ENCODE measurements at regions not wholly inside any gene's neighbourhood (a gene's known extent, or its start where the extent isn't known, plus 50 kb on each side); places are given as distances from the start of the nearest gene placed in this dataset.

DNA sequence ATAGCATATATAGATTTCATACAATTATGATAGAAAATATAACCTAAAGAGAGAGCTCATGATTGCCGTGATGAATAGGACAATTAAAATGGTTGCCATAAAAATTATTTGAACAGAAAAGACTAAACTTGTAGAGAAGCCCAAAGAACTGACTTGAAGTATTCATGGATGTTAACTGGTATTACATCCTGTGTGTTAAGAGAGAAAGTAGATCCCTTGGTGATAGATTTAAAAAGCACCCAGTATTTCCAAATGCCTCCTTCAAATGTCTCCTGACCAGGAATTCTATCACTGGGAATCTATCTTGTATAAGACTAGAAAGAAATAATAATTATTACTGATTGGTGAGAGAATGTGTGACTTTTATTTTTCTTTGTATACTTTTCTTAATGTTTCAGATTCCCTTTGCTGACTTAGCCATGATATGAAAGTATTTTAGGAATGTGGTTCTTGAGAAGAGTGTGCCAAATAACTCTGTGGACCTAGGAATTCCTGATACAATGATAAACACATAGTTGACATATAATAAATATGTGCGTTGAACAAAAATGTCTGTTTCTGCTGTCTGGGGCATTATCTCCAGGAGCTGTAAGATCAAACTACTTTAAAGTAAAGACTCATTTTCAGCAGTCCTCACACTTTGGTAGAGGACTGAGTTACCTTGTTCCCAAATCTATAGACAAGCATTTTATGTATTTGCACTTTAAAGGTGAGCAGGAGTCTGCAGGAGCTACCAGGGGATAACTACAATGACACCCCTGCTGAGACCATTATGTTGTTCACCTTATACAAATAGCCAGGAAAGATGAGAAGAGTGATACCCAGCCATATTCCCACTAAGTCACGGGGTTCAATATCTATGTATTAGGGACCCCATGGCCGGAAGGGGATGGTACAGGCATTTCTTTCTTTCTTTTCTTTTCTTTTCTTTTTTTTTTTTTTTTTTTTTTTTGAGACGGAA is 211.1 kb upstream of the TLE4 start:
- H3K4me3 ChIP-seq (ENCODE audit: low read depth, low read length), result no peak overlapping the region
- no peak for DNase-seq (ENCODE audit: low read depth)
- TF ChIP-seq, protein P1, sequence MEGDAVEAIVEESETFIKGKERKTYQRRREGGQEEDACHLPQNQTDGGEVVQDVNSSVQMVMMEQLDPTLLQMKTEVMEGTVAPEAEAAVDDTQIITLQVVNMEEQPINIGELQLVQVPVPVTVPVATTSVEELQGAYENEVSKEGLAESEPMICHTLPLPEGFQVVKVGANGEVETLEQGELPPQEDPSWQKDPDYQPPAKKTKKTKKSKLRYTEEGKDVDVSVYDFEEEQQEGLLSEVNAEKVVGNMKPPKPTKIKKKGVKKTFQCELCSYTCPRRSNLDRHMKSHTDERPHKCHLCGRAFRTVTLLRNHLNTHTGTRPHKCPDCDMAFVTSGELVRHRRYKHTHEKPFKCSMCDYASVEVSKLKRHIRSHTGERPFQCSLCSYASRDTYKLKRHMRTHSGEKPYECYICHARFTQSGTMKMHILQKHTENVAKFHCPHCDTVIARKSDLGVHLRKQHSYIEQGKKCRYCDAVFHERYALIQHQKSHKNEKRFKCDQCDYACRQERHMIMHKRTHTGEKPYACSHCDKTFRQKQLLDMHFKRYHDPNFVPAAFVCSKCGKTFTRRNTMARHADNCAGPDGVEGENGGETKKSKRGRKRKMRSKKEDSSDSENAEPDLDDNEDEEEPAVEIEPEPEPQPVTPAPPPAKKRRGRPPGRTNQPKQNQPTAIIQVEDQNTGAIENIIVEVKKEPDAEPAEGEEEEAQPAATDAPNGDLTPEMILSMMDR (IDR thresholded peaks at IDR 0.05; ENCODE audit: low read depth, low read length, missing control alignments), result no peak

DNA sequence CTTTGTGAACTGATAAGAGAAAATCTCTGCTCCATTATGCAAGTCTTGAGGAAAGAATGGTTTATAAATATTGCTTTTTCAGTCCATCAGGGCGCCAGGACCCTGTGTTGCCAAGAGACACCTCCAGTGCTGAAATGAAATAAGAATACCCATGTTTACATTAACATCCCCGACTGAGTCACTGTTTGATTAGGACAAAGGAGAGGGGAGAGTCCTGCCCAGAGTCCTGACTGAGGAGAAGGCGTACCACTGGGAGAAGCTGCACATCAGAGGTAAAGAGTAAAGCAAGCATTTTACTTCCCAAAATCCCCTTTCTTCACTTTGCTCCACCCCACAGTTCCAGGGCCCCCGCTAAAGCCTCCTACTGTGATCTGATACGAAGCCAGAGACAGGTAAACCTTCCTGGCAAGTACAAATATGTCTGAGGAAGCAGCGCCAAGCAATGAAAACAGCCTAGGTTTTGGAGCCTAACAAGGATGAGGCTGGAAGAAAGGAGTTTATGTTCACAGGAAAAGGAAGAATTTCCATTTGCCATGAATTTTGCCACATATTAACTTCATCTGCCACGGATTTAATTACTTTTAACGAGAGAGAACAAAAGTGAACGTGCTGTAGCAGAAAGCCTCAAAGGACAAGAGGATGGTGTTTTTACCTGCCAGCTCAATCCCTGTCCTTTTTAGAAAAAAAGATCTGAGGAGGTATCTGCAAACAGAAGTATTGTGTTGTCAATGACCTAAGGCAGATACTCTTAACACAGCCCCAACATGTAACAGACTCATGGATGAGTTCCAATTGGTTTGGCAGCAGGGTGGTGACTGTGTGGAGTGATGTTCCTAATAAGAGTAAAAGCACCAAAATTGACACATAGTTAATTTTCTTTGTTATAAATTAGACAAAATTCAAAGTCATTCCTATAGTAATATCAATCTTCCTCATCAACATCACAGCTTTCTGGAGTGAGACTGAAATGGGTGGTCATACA is 209.4 kb upstream of the TLE4 start:
- H3K4me3 ChIP-seq (ENCODE audit: low read depth, low read length), result no peak overlapping the region
- TF ChIP-seq, protein P1 (IDR thresholded peaks at IDR 0.05; ENCODE audit: low read depth, low read length, missing control alignments), result no peak
- no peak for DNase-seq (ENCODE audit: low read depth)

DNA sequence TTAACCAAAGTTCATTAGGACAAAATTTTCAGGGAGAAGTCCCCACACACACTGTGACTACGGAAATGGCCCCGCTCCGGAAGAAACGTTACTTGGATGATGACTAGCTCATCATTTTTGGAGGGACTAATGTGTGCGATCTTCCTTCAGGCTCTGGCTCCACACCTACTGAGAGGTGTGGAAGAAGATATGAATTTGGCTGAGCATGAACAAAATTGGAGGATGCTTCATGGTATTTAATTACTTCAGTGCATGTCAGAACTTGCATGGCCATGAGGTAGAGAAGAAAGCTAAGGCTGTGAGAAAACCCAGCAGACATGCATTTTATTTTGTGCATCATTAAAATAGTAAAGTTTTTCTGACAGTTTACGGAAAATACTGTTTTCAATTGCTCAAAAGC is 202.1 kb upstream of the TLE4 start:
- no peak for DNase-seq (ENCODE audit: low read depth)

DNA sequence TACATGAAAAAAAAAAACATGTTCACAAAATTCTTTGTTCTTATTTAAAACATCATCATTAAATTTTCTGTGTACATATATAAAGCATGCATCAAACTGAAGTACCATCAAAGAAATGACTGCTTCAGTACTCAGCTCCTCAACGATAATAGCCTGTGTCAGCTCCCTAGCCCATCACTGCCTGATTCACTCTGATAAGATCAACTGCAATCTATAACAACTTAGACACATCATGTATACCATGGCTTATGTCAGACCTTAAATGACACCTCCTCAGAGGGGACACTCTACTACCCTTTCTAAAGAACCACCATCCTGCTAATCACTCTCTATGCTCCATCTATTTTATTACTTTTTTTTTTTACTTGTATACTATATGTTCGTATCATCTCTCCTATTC is 200.5 kb upstream of the TLE4 start:
- TF ChIP-seq, protein P1 (IDR thresholded peaks at IDR 0.05; ENCODE audit: low read depth, low read length, missing control alignments), result no peak
- DNase-seq (ENCODE audit: low read depth), result no peak
- H3K4me3 ChIP-seq (ENCODE audit: low read depth, low read length), result no peak overlapping the region

More for the DNA sequence above, 202.1 kb upstream of the TLE4 start:
- H3K4me3 ChIP-seq (ENCODE audit: low read depth, low read length), result no peak overlapping the region
- TF ChIP-seq, protein P1 (IDR thresholded peaks at IDR 0.05; ENCODE audit: low read depth, low read length, missing control alignments), result no peak

DNA sequence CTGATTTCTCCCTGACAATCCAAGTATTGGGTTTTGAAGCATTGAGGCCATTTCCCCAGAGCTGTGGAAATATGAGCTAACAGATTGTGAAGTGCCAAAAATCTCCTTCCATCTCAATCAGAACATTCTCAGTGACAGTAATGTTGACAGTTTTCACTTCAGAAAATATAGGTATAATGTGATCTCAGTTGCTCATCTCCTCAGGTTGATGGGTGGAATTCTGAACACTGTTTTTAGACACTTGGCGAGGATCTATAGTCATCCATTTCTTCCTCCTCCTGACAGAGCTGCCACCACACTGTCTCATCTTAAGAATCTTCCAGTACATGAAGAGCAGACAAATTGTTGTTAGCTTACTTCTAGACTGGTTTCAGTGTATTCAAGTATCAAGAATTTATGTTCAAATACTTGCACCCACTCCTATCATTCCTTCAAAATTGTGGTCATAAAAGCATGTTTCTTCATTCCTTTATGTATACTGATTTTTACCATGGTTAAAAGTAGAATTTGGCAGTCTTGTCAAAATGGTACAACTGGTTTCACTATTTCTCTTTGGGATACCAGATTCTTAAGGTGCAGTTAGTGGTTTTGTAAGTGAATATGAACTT is 199.7 kb upstream of the TLE4 start:
- DNase-seq (ENCODE audit: low read depth), result no peak
- H3K4me3 ChIP-seq (ENCODE audit: low read depth, low read length), result no peak overlapping the region
- TF ChIP-seq, protein P1 (IDR thresholded peaks at IDR 0.05; ENCODE audit: low read depth, low read length, missing control alignments), result no peak

DNA sequence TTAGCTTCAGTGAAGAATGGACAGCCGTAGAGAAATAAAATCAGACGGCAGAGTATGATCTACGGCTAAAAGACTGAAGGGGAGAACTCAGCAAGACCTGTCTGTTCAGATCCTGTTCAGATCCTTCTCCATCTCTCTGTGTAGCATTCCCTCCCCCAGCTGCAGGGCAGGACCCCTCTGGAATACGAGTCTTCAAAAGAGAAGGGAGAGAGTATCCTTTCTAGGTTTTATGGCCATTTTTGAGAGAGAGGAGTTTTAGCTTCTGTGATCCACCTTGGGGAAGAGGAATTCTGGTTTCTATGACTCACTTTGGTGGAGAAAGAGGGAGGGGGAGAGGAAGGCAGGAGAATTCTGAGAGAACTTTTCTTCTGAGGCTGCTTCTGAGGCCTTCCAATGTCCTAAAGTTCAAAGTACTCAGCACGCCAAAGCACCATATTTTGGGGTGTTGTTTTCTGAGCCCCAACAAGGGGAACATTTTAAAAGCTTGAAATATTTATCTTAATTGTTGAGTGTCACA is 194.4 kb upstream of the TLE4 start:
- no peak overlapping the region for H3K4me3 ChIP-seq (ENCODE audit: low read depth, low read length)
- TF ChIP-seq, protein P1 (IDR thresholded peaks at IDR 0.05; ENCODE audit: low read depth, low read length, missing control alignments), result no peak
- no peak for DNase-seq (ENCODE audit: low read depth)
